B cell (primary cell): ENCODE measurements at regions not wholly inside any gene's neighbourhood (a gene's known extent, or its start where the extent isn't known, plus 50 kb on each side); places are given as distances from the start of the nearest gene placed in this dataset.

Experiments used
- EZH2 ChIP-seq: IDR thresholded peaks from 2 replicates; pipeline ENCODE4 v1.6.1; 2012; ENCODE audit warnings: borderline replicate concordance, low read depth, mild to moderate bottlenecking, moderate library complexity, low read length; ENCODE audit not compliant: insufficient read depth, poor library complexity, severe bottlenecking
- TF ChIP-seq, protein P1 (sequence below): fragments of 200-600 bp; IDR thresholded peaks from one replicate; pipeline ENCODE4 v1.8.0; 2022; ENCODE audit warnings: antibody characterized with exemption, mild to moderate bottlenecking

DNA sequence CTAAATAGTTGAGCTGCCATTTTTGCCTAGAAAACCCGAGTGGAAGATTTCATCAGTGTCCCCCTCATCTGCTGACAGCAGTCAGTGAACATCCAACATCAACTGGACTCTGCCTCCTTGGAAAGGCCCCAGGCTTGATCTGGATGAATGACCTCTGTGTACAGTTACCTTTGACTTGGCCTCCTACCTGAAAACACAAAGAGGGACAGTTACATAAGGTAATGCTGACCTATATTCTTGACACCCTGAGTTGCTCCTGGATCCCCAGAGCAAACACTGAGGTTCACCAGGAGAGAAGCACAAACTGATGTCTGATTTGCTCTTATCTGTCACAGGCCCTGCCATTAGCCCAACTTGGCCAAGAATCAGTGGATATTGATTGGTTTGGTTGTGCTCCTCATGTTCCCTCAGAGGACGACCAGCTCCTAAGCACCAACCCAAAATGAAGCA, 138.9 kb downstream of the PROX1 start:
- TF ChIP-seq, protein P1, sequence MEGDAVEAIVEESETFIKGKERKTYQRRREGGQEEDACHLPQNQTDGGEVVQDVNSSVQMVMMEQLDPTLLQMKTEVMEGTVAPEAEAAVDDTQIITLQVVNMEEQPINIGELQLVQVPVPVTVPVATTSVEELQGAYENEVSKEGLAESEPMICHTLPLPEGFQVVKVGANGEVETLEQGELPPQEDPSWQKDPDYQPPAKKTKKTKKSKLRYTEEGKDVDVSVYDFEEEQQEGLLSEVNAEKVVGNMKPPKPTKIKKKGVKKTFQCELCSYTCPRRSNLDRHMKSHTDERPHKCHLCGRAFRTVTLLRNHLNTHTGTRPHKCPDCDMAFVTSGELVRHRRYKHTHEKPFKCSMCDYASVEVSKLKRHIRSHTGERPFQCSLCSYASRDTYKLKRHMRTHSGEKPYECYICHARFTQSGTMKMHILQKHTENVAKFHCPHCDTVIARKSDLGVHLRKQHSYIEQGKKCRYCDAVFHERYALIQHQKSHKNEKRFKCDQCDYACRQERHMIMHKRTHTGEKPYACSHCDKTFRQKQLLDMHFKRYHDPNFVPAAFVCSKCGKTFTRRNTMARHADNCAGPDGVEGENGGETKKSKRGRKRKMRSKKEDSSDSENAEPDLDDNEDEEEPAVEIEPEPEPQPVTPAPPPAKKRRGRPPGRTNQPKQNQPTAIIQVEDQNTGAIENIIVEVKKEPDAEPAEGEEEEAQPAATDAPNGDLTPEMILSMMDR: no peak
- no peak for TF ChIP-seq EZH2
